Renal pelvis (tissue), 1 donor: ENCODE measurements at regions not wholly inside any gene's neighbourhood (a gene's known extent, or its start where the extent isn't known, plus 50 kb on each side); places are given as distances from the start of the nearest gene placed in this dataset.

Experiments
- DNase-seq: peaks from one replicate; pipeline ENCODE4 v3.0.0-alpha.2; 2013

DNA sequence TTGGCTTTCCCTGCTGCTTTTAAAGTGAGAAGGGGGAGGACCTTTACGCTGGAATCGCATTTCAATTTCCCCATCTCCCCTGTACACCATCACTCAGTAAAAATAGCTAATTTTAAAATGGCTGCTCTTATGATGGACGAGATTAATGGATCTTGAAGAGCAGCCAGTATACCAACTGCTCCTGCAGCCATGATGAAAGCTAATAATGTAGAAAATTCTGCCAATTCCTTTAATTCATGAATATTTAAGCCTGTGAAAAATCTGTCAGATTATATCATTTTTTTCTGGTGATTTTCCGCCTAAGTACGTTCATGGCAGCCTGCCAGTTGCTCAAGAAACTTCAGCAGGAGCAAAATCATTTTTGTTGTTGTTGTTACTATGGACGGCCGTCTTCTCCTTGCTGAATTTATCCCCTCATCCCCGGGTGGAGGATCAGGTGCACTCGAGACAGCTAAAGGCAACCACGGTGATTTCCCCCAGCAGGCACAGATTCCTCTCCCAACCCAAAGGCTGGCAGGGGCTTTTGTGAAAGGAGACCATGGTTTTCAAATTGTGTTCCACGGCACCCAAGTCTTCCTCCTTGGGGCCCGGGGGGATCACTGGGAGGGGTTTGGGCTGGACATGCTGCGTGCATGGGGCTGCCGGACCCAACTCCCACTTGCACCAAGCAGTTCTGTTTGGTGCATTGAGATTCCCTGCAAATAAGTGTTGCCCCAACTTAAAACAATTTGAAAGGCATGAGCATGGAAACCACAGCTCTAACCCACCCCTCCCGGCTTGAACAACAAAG lies 289.6 kb downstream of the UACA start:
- DNase-seq: no peak

GRCh38 chr15:70471517-70471916 lies 291.8 kb downstream of the UACA start:
- DNase-seq: no peak

GRCh38 chr15:70470556-70471191 lies 292.7 kb downstream of the UACA start:
- no peak for DNase-seq

- DNase-seq: no peak
These were observed 293.5 kb downstream of the UACA start for GRCh38 chr15:70469651-70470555.

GRCh38 chr15:70469182-70469581 lies 294.2 kb downstream of the UACA start:
- DNase-seq: no peak

GRCh38 chr15:70466895-70467529 lies 296.3 kb downstream of the UACA start:
- DNase-seq: peak; percentile 54

DNA sequence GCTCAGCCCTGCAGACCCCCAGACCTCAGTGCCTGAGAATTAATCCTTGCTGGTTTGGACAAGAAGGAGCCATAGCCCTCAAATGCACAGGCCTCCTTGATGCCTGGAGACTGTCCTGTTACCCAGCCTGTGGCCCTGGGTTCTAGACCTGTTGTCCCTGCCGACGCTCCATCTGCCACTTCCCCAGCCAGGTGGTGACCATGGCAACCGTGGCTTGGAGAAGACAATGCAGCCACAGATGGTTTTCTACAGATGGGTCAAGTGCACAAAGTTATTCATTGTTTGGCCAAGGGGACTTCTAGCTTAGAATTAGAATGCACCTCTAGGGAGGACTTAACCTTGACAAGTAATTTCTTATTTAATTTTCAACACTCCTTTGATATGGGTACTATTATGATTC lies 297.1 kb downstream of the UACA start:
- no peak for DNase-seq

- DNase-seq: no peak
These were observed 297.5 kb downstream of the UACA start for GRCh38 chr15:70465812-70466211.

DNA sequence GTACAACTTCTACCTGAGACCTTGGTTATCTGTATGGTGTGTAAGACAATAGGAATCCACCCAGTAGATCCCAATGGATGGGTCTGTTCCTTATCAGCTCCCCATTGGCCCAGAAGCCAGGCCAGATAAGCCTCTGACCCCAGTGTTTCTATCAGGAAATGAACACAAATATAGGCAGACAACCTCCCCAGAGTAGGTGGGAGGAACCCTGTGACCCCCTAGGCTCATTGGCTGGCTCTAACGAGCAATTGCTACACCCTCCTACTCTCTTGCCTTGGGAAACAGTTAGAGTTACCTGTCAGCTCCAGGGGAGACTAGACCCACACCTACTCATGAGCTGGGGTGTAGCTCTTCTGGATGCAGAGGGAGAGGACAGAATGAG lies 299.9 kb downstream of the UACA start:
- DNase-seq: no peak

- DNase-seq: no peak
These were observed 301.4 kb downstream of the UACA start for GRCh38 chr15:70461992-70462391.

GRCh38 chr15:70461017-70461416 lies 302.3 kb downstream of the UACA start:
- no peak for DNase-seq

GRCh38 chr15:70459312-70459711 lies 304.0 kb downstream of the UACA start:
- no peak for DNase-seq

DNA sequence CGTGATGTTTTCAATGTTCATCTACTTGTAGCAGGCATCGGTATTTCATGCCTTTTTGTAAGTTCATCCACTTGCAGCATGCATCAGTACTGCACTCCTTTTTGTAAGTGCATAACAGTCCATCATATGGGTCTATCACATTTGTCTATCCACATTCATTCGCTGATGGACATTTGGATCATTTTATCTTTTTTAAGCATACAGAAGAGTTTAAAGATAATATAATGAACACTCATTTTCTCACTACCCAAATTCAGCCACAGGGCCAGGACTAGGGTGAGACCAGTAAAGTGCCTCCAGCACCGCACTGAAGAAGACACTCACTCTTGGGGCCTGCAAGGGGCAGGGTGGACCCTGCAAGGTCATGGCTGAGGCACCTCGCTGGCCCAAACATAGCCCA lies 309.6 kb downstream of the UACA start:
- DNase-seq: no peak

DNA sequence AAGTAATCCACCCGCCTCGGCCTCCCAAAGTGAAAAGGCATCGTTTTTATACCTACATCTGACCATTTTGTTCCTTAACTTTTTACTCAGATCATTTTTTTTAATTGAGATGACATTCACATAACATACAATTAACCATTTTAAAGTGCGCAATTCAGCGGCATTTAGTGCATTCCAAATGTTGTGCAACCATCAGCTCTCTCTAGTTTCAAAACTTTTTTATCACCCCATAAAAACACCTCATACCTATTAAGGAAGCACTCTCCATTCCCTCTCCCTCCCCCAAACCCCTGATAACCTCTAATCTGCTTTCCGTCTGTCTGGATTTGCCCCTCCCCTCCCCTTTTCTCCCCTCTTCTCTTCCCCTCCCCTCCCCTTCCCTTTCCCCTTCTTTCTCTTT lies 310.1 kb downstream of the UACA start:
- no peak for DNase-seq

GRCh38 chr15:70451821-70452653 lies 311.3 kb downstream of the UACA start:
- DNase-seq: no peak

GRCh38 chr15:70450142-70450443 lies 313.3 kb downstream of the UACA start:
- no peak for DNase-seq

DNA sequence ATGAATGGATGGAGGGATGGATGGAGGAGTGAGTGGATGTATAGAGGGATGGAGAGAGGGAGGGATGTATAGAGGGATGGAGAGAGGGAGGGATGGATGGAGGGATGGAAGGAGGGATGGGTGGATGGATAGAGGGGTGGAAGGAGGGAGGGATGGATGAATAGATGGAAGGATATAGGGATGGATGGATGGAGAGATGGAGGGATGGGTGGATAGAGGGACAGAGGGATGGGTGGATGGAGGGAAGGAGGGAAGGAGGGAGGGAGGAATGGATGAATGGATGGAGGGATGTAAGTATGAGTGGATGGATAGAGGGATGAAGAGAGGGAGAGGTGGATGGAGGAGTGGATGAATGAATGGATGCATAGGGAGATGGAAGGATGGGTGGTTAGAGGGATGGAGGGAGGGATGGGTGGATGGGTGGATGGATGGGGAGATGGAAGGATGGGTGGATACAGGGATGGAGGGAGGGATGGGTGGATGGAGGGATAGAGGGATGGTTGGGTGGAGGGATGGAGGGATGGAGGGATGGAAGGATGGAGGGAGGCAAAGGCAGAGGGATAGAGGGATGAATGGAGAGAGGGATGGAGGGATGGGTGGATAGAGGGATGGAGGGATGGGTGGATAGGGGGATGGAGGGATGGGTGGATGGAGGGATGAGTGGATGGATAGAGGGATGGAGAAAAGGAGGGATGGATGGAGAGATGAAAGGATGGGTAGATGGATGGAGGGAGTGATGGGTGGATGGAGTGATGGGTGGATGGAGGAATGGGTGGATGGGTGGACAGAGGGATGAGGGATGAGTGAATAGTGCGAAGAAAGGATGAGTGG lies 313.8 kb downstream of the UACA start:
- no peak for DNase-seq

- DNase-seq: peak; percentile 44
These were observed 315.2 kb downstream of the UACA start for GRCh38 chr15:70447928-70448698.

DNA sequence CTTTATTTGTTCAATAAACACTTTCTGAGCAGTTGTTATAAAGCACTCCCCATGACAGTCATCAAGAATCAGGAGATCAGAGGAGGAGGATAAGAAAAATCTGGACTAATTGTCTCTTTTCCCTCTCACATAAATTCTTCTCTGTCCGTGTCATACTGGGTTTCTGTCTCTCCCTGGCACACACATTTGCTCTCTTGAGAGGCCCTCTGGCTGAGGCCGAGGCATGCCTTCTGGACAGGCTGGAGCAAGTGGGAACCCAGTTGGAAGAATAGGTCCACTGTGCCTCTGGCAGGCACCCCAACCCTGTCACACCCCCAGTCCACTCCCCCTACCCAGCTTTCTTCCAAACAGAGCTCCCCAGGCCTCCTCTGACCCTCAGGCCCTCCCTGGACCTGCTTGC lies 315.8 kb downstream of the UACA start:
- DNase-seq: no peak

DNA sequence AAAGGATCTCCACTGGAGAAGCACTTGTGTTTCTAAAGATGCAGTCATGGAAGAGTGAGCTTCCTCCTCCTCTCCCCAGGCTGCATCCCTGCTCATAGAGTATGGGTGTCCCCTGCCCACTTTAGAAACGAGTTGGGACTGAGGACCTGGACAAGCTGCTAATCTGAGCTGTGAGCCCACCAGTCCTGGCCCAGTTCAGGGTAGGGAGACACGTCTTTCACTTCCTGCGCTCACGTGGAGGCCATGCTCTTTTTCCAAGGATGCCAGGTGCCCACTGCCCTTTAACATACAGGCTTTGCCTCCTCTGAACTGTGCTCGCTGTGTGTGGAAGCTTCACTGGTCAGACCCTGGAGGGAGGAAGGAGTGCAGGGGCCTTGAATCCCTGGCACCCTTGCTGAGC lies 316.3 kb downstream of the UACA start:
- DNase-seq: no peak
